ENCODE measurements at regions not wholly inside any gene's neighbourhood (a gene's known extent, or its start where the extent isn't known, plus 50 kb on each side); places are given as distances from the start of the nearest gene placed in this dataset.

DNA sequence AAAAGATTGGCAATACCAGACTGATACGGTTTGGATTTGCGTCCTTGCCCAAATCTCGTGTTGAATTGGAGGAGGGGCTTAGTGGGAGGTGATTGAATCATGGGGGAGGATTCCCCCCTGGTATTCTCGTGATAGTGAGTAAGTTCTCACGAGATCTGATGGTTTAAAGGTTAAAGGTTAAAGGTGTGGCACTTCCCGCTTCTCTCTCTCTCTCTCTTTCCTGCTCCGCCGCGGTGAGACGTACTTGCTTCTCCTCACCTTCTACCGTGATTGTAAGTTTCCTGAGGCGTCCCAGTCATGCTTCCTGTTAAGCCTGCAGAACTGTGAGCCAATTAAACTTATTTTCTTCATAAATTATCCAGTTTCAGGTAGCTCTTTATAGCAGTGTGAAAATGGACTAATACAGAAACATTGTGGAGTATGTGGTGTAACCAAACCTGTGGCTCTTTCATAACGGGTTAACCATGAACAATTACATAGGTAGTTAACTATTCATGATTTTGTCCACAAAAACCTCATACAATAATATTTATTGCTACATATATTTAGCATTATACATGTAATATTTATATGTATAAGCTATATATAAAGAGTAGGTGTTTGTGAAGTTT lies 107.5 kb downstream of the ANXA1 start:
- no peak overlapping the region for H3K4me3 Mint-ChIP-seq (ENCODE audit: unreplicated experiment)
- no peaks in the 10 kb centered on the region for H3K27me3 Mint-ChIP-seq (ENCODE audit: unreplicated experiment)
- no peaks in the 10 kb centered on the region for H3K9me3 Mint-ChIP-seq (ENCODE audit: unreplicated experiment)
- DNase-seq (ENCODE audit: extremely low spot score, unreplicated experiment), result no peak
- TF ChIP-seq, protein P1, sequence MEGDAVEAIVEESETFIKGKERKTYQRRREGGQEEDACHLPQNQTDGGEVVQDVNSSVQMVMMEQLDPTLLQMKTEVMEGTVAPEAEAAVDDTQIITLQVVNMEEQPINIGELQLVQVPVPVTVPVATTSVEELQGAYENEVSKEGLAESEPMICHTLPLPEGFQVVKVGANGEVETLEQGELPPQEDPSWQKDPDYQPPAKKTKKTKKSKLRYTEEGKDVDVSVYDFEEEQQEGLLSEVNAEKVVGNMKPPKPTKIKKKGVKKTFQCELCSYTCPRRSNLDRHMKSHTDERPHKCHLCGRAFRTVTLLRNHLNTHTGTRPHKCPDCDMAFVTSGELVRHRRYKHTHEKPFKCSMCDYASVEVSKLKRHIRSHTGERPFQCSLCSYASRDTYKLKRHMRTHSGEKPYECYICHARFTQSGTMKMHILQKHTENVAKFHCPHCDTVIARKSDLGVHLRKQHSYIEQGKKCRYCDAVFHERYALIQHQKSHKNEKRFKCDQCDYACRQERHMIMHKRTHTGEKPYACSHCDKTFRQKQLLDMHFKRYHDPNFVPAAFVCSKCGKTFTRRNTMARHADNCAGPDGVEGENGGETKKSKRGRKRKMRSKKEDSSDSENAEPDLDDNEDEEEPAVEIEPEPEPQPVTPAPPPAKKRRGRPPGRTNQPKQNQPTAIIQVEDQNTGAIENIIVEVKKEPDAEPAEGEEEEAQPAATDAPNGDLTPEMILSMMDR (IDR thresholded peaks at IDR 0.05), result no peak
- H3K4me1 Mint-ChIP-seq (ENCODE audit: unreplicated experiment), result no peaks in the 10 kb centered on the region
- H3K36me3 Mint-ChIP-seq (ENCODE audit: unreplicated experiment), result no peaks in the 10 kb centered on the region
- H3K27ac Mint-ChIP-seq (ENCODE audit: unreplicated experiment), result no peak overlapping the region

DNA sequence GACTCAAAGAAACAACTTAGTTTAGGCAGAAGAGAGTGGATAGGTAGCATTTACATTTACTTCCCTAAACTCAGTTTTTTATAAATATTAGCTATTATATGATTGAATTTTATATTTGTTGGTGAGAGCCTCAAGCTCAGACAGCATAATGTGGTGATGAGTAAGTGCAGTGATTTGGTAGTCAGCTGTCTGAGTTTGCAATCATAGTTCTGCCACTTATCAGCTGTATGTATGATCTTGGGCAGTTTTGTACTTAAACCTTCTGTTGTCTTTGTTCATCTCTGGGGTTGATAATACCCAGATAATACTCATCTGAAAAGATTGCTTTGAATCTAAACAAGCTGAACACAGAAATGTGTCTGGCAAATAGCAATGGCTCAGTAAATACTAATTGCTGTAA lies 108.8 kb downstream of the ANXA1 start:
- Mint-ChIP-seq H3K36me3 (ENCODE audit: unreplicated experiment) (no peaks in the 10 kb centered on the region), H3K27me3 (ENCODE audit: unreplicated experiment) (no peaks in the 10 kb centered on the region), H3K27ac (ENCODE audit: unreplicated experiment) (no peak overlapping the region), H3K4me1 (ENCODE audit: unreplicated experiment) (no peaks in the 10 kb centered on the region), H3K4me3 (ENCODE audit: unreplicated experiment) (no peak overlapping the region), H3K9me3 (ENCODE audit: unreplicated experiment) (no peaks in the 10 kb centered on the region)
- TF ChIP-seq, protein P1 (IDR thresholded peaks at IDR 0.05), result no peak
- no peak for DNase-seq (ENCODE audit: extremely low spot score, unreplicated experiment)

DNA sequence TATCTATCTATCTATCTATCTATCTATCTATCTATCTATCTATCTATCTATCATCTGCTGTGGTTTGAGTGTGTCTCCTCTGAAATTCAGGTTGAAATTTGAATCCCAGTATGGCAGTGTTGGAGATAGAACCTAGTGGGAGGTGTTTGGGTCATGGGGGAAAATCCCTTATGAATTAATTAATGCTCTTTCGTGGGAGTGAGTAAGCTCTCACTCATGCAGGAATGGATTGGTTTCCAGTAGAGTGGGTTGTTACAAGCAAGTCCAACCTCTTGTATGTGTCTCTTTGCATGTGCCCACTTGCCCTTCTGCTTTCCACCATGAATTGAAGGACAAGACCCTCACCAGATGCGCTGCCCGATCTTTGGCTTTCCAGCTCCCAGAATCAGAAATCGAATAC lies 113.0 kb downstream of the ANXA1 start:
- Mint-ChIP-seq H3K4me1 (ENCODE audit: unreplicated experiment) (no peaks in the 10 kb centered on the region), H3K4me3 (ENCODE audit: unreplicated experiment) (no peak overlapping the region), H3K27me3 (ENCODE audit: unreplicated experiment) (peaks cover 2% of the 10 kb centered on the region), H3K9me3 (ENCODE audit: unreplicated experiment) (no peaks in the 10 kb centered on the region), H3K27ac (ENCODE audit: unreplicated experiment) (no peak overlapping the region), H3K36me3 (ENCODE audit: unreplicated experiment) (no peaks in the 10 kb centered on the region)
- TF ChIP-seq, protein P1 (IDR thresholded peaks at IDR 0.05), result no peak
- DNase-seq (ENCODE audit: extremely low spot score, unreplicated experiment), result no peak

DNA sequence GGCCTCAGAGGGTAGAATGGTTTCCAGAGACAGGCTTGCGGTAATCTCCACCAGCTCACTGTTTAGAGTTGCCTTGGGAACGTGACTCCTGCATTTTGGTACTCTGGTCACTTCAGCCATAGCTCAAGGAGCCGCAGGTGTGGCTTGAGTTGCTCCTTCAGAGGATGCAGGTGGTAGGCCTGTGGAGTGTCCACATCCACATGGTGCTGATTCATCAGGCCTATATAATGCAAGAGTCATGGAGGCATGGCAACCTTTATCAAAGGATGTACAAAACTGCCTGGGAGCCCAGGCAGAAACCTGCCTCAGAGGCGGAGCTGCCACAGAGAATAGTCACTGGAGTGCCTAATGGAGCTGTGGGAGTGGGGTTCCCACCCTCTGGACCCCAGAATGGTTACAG lies 114.2 kb downstream of the ANXA1 start:
- no peak for DNase-seq (ENCODE audit: extremely low spot score, unreplicated experiment)

DNA sequence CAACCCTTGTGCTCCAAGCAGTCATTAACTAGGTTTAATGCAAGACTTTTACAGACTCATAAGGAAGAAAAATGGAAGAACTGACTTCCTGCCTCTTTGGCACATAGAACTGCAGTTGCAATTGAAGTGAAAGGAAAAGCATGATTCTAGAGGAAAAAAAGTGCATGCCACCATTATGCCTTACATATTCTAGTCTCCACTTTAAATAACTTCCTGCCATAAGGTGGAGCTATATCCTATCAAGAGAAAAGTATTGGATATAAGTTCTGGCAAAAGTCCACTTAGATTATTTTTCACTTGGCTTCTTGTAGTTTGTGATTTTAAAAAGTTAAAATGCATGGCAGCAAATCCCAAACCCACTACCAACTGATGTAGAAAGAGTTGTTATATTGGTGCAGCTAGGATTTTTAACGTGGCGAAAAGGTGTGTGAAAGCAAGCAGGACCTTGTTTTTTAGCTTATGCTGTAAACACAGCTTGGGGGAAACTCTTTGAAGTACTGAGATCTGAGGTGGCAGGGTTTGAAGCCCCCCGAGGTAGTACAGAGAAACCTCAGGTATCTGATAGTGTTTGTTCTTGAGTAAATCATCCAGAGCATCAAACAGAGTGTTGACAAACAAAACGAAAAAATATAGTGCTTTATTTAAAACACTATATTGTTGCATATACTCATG lies 117.9 kb downstream of the ANXA1 start:
- no peaks in the 10 kb centered on the region for H3K9me3 Mint-ChIP-seq (ENCODE audit: unreplicated experiment)
- no peaks in the 10 kb centered on the region for H3K36me3 Mint-ChIP-seq (ENCODE audit: unreplicated experiment)
- TF ChIP-seq, protein P1 (IDR thresholded peaks at IDR 0.05), result peak; percentile 28
- no peak overlapping the region for H3K4me3 Mint-ChIP-seq (ENCODE audit: unreplicated experiment)
- no peak overlapping the region for H3K27ac Mint-ChIP-seq (ENCODE audit: unreplicated experiment)
- H3K4me1 Mint-ChIP-seq (ENCODE audit: unreplicated experiment), result peaks cover 5% of the 10 kb centered on the region
- peaks cover 2% of the 10 kb centered on the region for H3K27me3 Mint-ChIP-seq (ENCODE audit: unreplicated experiment)
- DNase-seq (ENCODE audit: extremely low spot score, unreplicated experiment), result no peak

More for the DNA sequence above, 114.2 kb downstream of the ANXA1 start:
- Mint-ChIP-seq H3K36me3 (ENCODE audit: unreplicated experiment) (no peaks in the 10 kb centered on the region), H3K27me3 (ENCODE audit: unreplicated experiment) (peaks cover 2% of the 10 kb centered on the region), H3K27ac (ENCODE audit: unreplicated experiment) (no peak overlapping the region), H3K9me3 (ENCODE audit: unreplicated experiment) (no peaks in the 10 kb centered on the region), H3K4me1 (ENCODE audit: unreplicated experiment) (no peaks in the 10 kb centered on the region), H3K4me3 (ENCODE audit: unreplicated experiment) (no peak overlapping the region)
- TF ChIP-seq, protein P1 (IDR thresholded peaks at IDR 0.05), result no peak
